ENCODE measurements at regions not wholly inside any gene's neighbourhood (a gene's known extent, or its start where the extent isn't known, plus 50 kb on each side); places are given as distances from the start of the nearest gene placed in this dataset.

GRCh38 chr11:134779179-134779578, 367.1 kb upstream of the B3GAT1 start:
- TF ChIP-seq CTCF (IDR thresholded peaks at IDR 0.05; ENCODE audit: low read depth, low read length) (no peak), POLR2A (IDR thresholded peaks at IDR 0.05; ENCODE audit: extremely low read depth, insufficient read length) (no peak), MYC (IDR thresholded peaks at IDR 0.05; ENCODE audit: low read depth, low read length) (no peak)

Measured in NB4 (cell line).